ENCODE measurements at regions not wholly inside any gene's neighbourhood (a gene's known extent, or its start where the extent isn't known, plus 50 kb on each side); places are given as distances from the start of the nearest gene placed in this dataset.

DNA sequence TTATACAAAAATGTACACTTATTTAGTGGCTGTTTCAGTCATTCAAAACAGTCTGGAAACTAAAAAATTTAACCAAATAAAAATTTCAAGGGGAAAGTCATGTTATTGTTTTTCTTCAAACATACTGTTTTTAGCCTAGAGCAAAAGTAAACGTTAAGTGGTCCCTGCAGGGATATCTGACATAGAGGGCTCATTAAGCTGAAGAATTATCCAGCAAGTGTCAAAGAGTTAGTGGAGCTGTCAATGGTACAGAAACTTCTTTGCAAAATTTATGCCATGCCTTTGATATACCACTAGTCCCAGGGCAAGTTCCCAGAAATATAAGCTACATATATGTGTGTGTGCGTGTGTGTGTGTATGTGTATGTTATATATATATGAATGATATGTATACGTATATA is 894.2 kb downstream of the KCNJ2 start (continued):
- TF ChIP-seq, protein P1, sequence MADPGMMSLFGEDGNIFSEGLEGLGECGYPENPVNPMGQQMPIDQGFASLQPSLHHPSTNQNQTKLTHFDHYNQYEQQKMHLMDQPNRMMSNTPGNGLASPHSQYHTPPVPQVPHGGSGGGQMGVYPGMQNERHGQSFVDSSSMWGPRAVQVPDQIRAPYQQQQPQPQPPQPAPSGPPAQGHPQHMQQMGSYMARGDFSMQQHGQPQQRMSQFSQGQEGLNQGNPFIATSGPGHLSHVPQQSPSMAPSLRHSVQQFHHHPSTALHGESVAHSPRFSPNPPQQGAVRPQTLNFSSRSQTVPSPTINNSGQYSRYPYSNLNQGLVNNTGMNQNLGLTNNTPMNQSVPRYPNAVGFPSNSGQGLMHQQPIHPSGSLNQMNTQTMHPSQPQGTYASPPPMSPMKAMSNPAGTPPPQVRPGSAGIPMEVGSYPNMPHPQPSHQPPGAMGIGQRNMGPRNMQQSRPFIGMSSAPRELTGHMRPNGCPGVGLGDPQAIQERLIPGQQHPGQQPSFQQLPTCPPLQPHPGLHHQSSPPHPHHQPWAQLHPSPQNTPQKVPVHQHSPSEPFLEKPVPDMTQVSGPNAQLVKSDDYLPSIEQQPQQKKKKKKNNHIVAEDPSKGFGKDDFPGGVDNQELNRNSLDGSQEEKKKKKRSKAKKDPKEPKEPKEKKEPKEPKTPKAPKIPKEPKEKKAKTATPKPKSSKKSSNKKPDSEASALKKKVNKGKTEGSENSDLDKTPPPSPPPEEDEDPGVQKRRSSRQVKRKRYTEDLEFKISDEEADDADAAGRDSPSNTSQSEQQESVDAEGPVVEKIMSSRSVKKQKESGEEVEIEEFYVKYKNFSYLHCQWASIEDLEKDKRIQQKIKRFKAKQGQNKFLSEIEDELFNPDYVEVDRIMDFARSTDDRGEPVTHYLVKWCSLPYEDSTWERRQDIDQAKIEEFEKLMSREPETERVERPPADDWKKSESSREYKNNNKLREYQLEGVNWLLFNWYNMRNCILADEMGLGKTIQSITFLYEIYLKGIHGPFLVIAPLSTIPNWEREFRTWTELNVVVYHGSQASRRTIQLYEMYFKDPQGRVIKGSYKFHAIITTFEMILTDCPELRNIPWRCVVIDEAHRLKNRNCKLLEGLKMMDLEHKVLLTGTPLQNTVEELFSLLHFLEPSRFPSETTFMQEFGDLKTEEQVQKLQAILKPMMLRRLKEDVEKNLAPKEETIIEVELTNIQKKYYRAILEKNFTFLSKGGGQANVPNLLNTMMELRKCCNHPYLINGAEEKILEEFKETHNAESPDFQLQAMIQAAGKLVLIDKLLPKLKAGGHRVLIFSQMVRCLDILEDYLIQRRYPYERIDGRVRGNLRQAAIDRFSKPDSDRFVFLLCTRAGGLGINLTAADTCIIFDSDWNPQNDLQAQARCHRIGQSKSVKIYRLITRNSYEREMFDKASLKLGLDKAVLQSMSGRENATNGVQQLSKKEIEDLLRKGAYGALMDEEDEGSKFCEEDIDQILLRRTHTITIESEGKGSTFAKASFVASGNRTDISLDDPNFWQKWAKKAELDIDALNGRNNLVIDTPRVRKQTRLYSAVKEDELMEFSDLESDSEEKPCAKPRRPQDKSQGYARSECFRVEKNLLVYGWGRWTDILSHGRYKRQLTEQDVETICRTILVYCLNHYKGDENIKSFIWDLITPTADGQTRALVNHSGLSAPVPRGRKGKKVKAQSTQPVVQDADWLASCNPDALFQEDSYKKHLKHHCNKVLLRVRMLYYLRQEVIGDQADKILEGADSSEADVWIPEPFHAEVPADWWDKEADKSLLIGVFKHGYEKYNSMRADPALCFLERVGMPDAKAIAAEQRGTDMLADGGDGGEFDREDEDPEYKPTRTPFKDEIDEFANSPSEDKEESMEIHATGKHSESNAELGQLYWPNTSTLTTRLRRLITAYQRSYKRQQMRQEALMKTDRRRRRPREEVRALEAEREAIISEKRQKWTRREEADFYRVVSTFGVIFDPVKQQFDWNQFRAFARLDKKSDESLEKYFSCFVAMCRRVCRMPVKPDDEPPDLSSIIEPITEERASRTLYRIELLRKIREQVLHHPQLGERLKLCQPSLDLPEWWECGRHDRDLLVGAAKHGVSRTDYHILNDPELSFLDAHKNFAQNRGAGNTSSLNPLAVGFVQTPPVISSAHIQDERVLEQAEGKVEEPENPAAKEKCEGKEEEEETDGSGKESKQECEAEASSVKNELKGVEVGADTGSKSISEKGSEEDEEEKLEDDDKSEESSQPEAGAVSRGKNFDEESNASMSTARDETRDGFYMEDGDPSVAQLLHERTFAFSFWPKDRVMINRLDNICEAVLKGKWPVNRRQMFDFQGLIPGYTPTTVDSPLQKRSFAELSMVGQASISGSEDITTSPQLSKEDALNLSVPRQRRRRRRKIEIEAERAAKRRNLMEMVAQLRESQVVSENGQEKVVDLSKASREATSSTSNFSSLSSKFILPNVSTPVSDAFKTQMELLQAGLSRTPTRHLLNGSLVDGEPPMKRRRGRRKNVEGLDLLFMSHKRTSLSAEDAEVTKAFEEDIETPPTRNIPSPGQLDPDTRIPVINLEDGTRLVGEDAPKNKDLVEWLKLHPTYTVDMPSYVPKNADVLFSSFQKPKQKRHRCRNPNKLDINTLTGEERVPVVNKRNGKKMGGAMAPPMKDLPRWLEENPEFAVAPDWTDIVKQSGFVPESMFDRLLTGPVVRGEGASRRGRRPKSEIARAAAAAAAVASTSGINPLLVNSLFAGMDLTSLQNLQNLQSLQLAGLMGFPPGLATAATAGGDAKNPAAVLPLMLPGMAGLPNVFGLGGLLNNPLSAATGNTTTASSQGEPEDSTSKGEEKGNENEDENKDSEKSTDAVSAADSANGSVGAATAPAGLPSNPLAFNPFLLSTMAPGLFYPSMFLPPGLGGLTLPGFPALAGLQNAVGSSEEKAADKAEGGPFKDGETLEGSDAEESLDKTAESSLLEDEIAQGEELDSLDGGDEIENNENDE (IDR thresholded peaks at IDR 0.05; ENCODE audit: insufficient replicate concordance, low read length): no peak
- TF ChIP-seq RAD21 (IDR thresholded peaks at IDR 0.05 in 1 of 2, conservative IDR thresholded peaks at IDR 0.05 in 1 of 2; ENCODE audit: low read depth in 2 of 2, low read length in 2 of 2) (no peak), CBX5 (IDR thresholded peaks at IDR 0.05; ENCODE audit: low read depth, low read length) (no peak), PHF8 (conservative IDR thresholded peaks at IDR 0.05; ENCODE audit: low read depth, low read length) (no peak), EGR1 (IDR thresholded peaks at IDR 0.05; ENCODE audit: borderline replicate concordance, low read depth, low read length) (no peak), HDAC2 (IDR thresholded peaks at IDR 0.05; ENCODE audit: borderline replicate concordance in 1 of 2, low read depth in 2 of 2, low read length in 2 of 2) (no peak), CBX8 (IDR thresholded peaks at IDR 0.05; ENCODE audit: borderline replicate concordance, low read depth, low read length) (no peak), SIX5 (IDR thresholded peaks at IDR 0.05; ENCODE audit: low read depth, low read length) (no peak), SRF (IDR thresholded peaks at IDR 0.05; ENCODE audit: low read depth, low read length) (no peak), CTBP2 (IDR thresholded peaks at IDR 0.05; ENCODE audit: borderline replicate concordance, insufficient read depth, insufficient read length, low read length) (no peak), SP2 (IDR thresholded peaks at IDR 0.05; ENCODE audit: low read length) (no peak)
